Activated CD4-positive, alpha-beta T cell treated with anti-CD3 and anti-CD28 coated beads, Interleukin-2, amount 50 U/mL, for 48 hours (primary cell): ENCODE measurements at regions not wholly inside any gene's neighbourhood (a gene's known extent, or its start where the extent isn't known, plus 50 kb on each side); places are given as distances from the start of the nearest gene placed in this dataset.
A peak's percentile ranks its signal among the peaks of the same experiment; 100 is the strongest.
"Not testable (repeated sequence)": the region's sequence is repeated elsewhere in the genome, so short reads cannot be mapped to it uniquely, and the experiment has no call there.

Experiments used
- DNase-seq, 2 experiments: peaks; one replicate each; pipeline ENCODE4 v3.0.0-alpha.2; 2020

- DNase-seq = no peak
Observed at GRCh38 chr12:124705545-124706138, 138.2 kb upstream of the NCOR2 start.

GRCh38 chr12:124704619-124705018, 137.2 kb upstream of the NCOR2 start:
- DNase-seq = no peak

- DNase-seq = no peak
Observed at GRCh38 chr12:124703856-124704255, 136.4 kb upstream of the NCOR2 start.

GRCh38 chr12:124702736-124703135, 135.3 kb upstream of the NCOR2 start:
- DNase-seq = no peak

GRCh38 chr12:124700810-124701592, 133.6 kb upstream of the NCOR2 start:
- DNase-seq = no peak

GRCh38 chr12:124699909-124700308, 132.5 kb upstream of the NCOR2 start:
- DNase-seq = no peak

GRCh38 chr12:124698998-124699305, 131.5 kb upstream of the NCOR2 start:
- DNase-seq = no peak

- no peak for DNase-seq
Observed at GRCh38 chr12:124698211-124698997, 131.0 kb upstream of the NCOR2 start.

- not testable (repeated sequence) for DNase-seq
Observed at GRCh38 chr12:124697722-124698121, 130.3 kb upstream of the NCOR2 start.

- DNase-seq = no peak
Observed at GRCh38 chr12:124696693-124697476, 129.5 kb upstream of the NCOR2 start.

- no peak for DNase-seq
Observed at GRCh38 chr12:124695861-124696260, 128.4 kb upstream of the NCOR2 start.

- DNase-seq = no peak
Observed at GRCh38 chr12:124694846-124695497, 127.6 kb upstream of the NCOR2 start.

GRCh38 chr12:124694250-124694649, 126.8 kb upstream of the NCOR2 start:
- peak in 1 of 2 experiments; percentile 20 for DNase-seq

GRCh38 chr12:124693111-124693723, 125.8 kb upstream of the NCOR2 start:
- no peak for DNase-seq

GRCh38 chr12:124692443-124692842, 125.0 kb upstream of the NCOR2 start:
- no peak for DNase-seq

- no peak for DNase-seq
Observed at GRCh38 chr12:124691429-124691828, 124.0 kb upstream of the NCOR2 start.

- no peak for DNase-seq
Observed at GRCh38 chr12:124689631-124690030, 122.2 kb upstream of the NCOR2 start.

- DNase-seq = no peak
Observed at GRCh38 chr12:124688356-124688992, 121.1 kb upstream of the NCOR2 start.

- no peak for DNase-seq
Observed at GRCh38 chr12:124687917-124688316, 120.5 kb upstream of the NCOR2 start.

GRCh38 chr12:124687174-124687902, 119.9 kb upstream of the NCOR2 start:
- no peak for DNase-seq
